ENCODE measurements at regions not wholly inside any gene's neighbourhood (a gene's known extent, or its start where the extent isn't known, plus 50 kb on each side); places are given as distances from the start of the nearest gene placed in this dataset.

- intact Hi-C loops (cut with micrococcal nuclease; ENCODE audit: unreplicated experiment) = no loop called here
- no peaks in the 10 kb centered on the region for H3K36me3 ChIP-seq (ENCODE audit: control insufficient read depth, insufficient read depth, low read length)
- TF ChIP-seq CTCF (IDR thresholded peaks at IDR 0.05; ENCODE audit: insufficient read depth in 1 of 2, low read depth in 1 of 2, low read length in 1 of 2, severe bottlenecking in 1 of 2, unreplicated experiment in 1 of 2) = no peak
- no TSS peak for BruUV-seq (replicated peaks)
- H3K9me3 Mint-ChIP-seq (ENCODE audit: unreplicated experiment) = no peaks in the 10 kb centered on the region
- no peaks in the 10 kb centered on the region for H3K27me3 ChIP-seq (replicated peaks; ENCODE audit: control insufficient read depth, insufficient read depth, low read length)
- no peaks in the 10 kb centered on the region for H3K4me1 ChIP-seq
- H3K4me1 Mint-ChIP-seq (ENCODE audit: low read depth, unreplicated experiment) = peaks cover 6% of the 10 kb centered on the region
- no peak overlapping the region for H3K4me3 Mint-ChIP-seq (ENCODE audit: unreplicated experiment)
- no peaks in the 10 kb centered on the region for H3K27me3 Mint-ChIP-seq (ENCODE audit: insufficient read depth, unreplicated experiment)
- ChIA-PET CTCF (no interaction called here), POLR2A (no interaction called here)
- H3K27ac Mint-ChIP-seq (ENCODE audit: unreplicated experiment) = no peak overlapping the region
- H3K36me3 Mint-ChIP-seq (ENCODE audit: insufficient read depth, unreplicated experiment) = no peaks in the 10 kb centered on the region
- no peaks in the 10 kb centered on the region for H3K9me3 ChIP-seq
- no peak for DNase-seq
- no peak overlapping the region for H3K4me3 ChIP-seq (ENCODE audit: low read depth, low read length)
These were observed 220.7 kb downstream of the PTH2R start for GRCh38 chr2:208627110-208627884.

- Histone ChIP-seq H3K36me3 (ENCODE audit: control insufficient read depth, insufficient read depth, low read length) (no peaks in the 10 kb centered on the region), H3K9me3 (no peaks in the 10 kb centered on the region), H3K4me1 (no peaks in the 10 kb centered on the region), H3K4me3 (ENCODE audit: low read depth, low read length) (no peak overlapping the region), H3K27me3 (replicated peaks; ENCODE audit: control insufficient read depth, insufficient read depth, low read length) (no peaks in the 10 kb centered on the region)
- ChIA-PET CTCF (no interaction called here), POLR2A (no interaction called here)
- Mint-ChIP-seq H3K4me3 (ENCODE audit: unreplicated experiment) (no peak overlapping the region), H3K27me3 (ENCODE audit: insufficient read depth, unreplicated experiment) (no peaks in the 10 kb centered on the region), H3K9me3 (ENCODE audit: unreplicated experiment) (no peaks in the 10 kb centered on the region), H3K4me1 (ENCODE audit: low read depth, unreplicated experiment) (peaks cover 6% of the 10 kb centered on the region), H3K36me3 (ENCODE audit: insufficient read depth, unreplicated experiment) (no peaks in the 10 kb centered on the region), H3K27ac (ENCODE audit: unreplicated experiment) (no peak overlapping the region)
- DNase-seq = no peak
- BruUV-seq (replicated peaks) = no TSS peak
- intact Hi-C loops (cut with micrococcal nuclease; ENCODE audit: unreplicated experiment) = no loop called here
- no peak for TF ChIP-seq CTCF (IDR thresholded peaks at IDR 0.05; ENCODE audit: insufficient read depth in 1 of 2, low read depth in 1 of 2, low read length in 1 of 2, severe bottlenecking in 1 of 2, unreplicated experiment in 1 of 2)
These were observed 221.3 kb downstream of the PTH2R start for GRCh38 chr2:208627916-208628315.

- no peak for TF ChIP-seq CTCF (IDR thresholded peaks at IDR 0.05; ENCODE audit: insufficient read depth in 1 of 2, low read depth in 1 of 2, low read length in 1 of 2, severe bottlenecking in 1 of 2, unreplicated experiment in 1 of 2)
- ChIA-PET CTCF (no interaction called here), POLR2A (no interaction called here)
- no peaks in the 10 kb centered on the region for H3K27me3 ChIP-seq (replicated peaks; ENCODE audit: control insufficient read depth, insufficient read depth, low read length)
- Mint-ChIP-seq H3K27me3 (ENCODE audit: insufficient read depth, unreplicated experiment) (no peaks in the 10 kb centered on the region), H3K27ac (ENCODE audit: unreplicated experiment) (peak overlapping the region; percentile 58), H3K4me3 (ENCODE audit: unreplicated experiment) (peak overlapping the region; percentile 34), H3K9me3 (ENCODE audit: unreplicated experiment) (peaks cover 21% of the 10 kb centered on the region), H3K36me3 (ENCODE audit: insufficient read depth, unreplicated experiment) (peaks cover 12% of the 10 kb centered on the region), H3K4me1 (ENCODE audit: low read depth, unreplicated experiment) (peaks cover 25% of the 10 kb centered on the region)
- H3K36me3 ChIP-seq (ENCODE audit: control insufficient read depth, insufficient read depth, low read length) = no peaks in the 10 kb centered on the region
- intact Hi-C loops (cut with micrococcal nuclease; ENCODE audit: unreplicated experiment) = loop anchor here (1.0 to 5.0 kb wide), 3 partner anchors 43 to 184 kb away; no protein-coding TSS in a partner anchor
- no peak overlapping the region for H3K4me3 ChIP-seq (ENCODE audit: low read depth, low read length)
- DNase-seq = peak; percentile 72 to 73
- no TSS peak for BruUV-seq (replicated peaks)
- H3K9me3 ChIP-seq = no peaks in the 10 kb centered on the region; the same call in 1 of the 2 replicates
- peaks cover 14% of the 10 kb centered on the region for H3K4me1 ChIP-seq
These were observed 231.5 kb downstream of the PTH2R start for GRCh38 chr2:208638059-208638458.
